ENCODE measurements at regions not wholly inside any gene's neighbourhood (a gene's known extent, or its start where the extent isn't known, plus 50 kb on each side); places are given as distances from the start of the nearest gene placed in this dataset.

- TF ChIP-seq CTCF (conservative IDR thresholded peaks at IDR 0.05; ENCODE audit: low read length) (no peak), EZH2phosphoT487 (IDR thresholded peaks at IDR 0.05; ENCODE audit: borderline replicate concordance) (no peak)
Observed at GRCh38 chr1:173112129-173112528, 61.4 kb upstream of the TNFSF18 start.

All from Loucy (cell line).